Spleen (tissue), 11 donors: ENCODE measurements at regions not wholly inside any gene's neighbourhood (a gene's known extent, or its start where the extent isn't known, plus 50 kb on each side); places are given as distances from the start of the nearest gene placed in this dataset.

ENCODE experiments used
- DNase-seq: peaks from one replicate; pipeline ENCODE4 v3.0.0-alpha.2; 2020
- H3K27ac ChIP-seq, 8 donors: fragments of 200-600 bp; sonication (generic) in 7 of 8; 1 replicate in 4 of 8; 2 replicates in 4 of 8; pipeline versions ENCODE4 v1.5.0 to v1.8.0; 2016 to 2021; ENCODE audit warnings: inconsistent platforms in 4 of 8, mild to moderate bottlenecking in 4 of 8, moderate library complexity in 1 of 8
- H3K27me3 ChIP-seq, 7 donors: fragments of 200-600 bp; sonication (generic) in 6 of 7; replicated peaks in 1 of 7; 1 replicate in 4 of 7; 2 replicates in 3 of 7; pipeline versions ENCODE4 v1.5.0 to v1.8.0; 2016 to 2021; ENCODE audit warnings: inconsistent platforms in 3 of 7, mild to moderate bottlenecking in 1 of 7
- H3K36me3 ChIP-seq, 6 donors: fragments of 200-600 bp; sonication (generic) in 5 of 6; 1 replicate in 4 of 6; 2 replicates in 2 of 6; pipeline versions ENCODE4 v1.5.0 to v1.8.0; 2016 to 2021; ENCODE audit warnings: inconsistent platforms in 2 of 6
- H3K4me1 ChIP-seq, 6 donors: fragments of 200-600 bp; sonication (generic) in 5 of 6; 1 replicate in 3 of 6; 2 replicates in 3 of 6; pipeline versions ENCODE4 v1.5.0 to v1.8.0; 2016 to 2021; ENCODE audit warnings: inconsistent platforms in 3 of 6
- H3K4me3 ChIP-seq, 8 donors: fragments of 200-600 bp; sonication (generic) in 7 of 8; 1 replicate in 4 of 8; 2 replicates in 4 of 8; pipeline versions ENCODE4 v1.5.0 to v1.8.0; 2016 to 2021; ENCODE audit warnings: inconsistent platforms in 4 of 8, mild to moderate bottlenecking in 4 of 8, moderate library complexity in 2 of 8
- H3K9me3 ChIP-seq, 8 donors: fragments of 200-600 bp; sonication (generic) in 7 of 8; 1 replicate in 4 of 8; 2 replicates in 4 of 8; pipeline versions ENCODE4 v1.5.0 to v1.8.0; 2016 to 2021; ENCODE audit warnings: inconsistent platforms in 4 of 8
- CTCF ChIP-seq, 11 experiments: fragments of 200-600 bp in 7 of 11; fragments of 450-650 bp in 4 of 11; sonication (generic) in 4 of 11; IDR thresholded peaks in 8 of 11; conservative IDR thresholded peaks in 3 of 11; 1 replicate in 7 of 11; 2 replicates in 4 of 11; pipeline versions ENCODE4 v1.4.0 to v1.8.0; 2016 to 2021; ENCODE audit warnings: antibody characterized with exemption in 11 of 11, inconsistent platforms in 4 of 11, mild to moderate bottlenecking in 1 of 11
- POLR2A ChIP-seq, 3 donors: fragments of 450-650 bp; IDR thresholded peaks; one replicate each; pipeline ENCODE4 v1.5.1; 2017; ENCODE audit warnings: antibody characterized with exemption in 3 of 3, mild to moderate bottlenecking in 1 of 3
- POLR2AphosphoS5 ChIP-seq, 3 donors: sonication (generic); formaldehyde crosslinking; IDR thresholded peaks; one replicate each; pipeline ENCODE4 v1.5.1; 2017; ENCODE audit warnings: antibody characterized with exemption in 3 of 3
- WGBS, 5 donors: extraction: QIAGEN DNeasy Blood & Tissue Kit in 3 of 5; methylation state at CpG; one replicate each; pipeline versions ENCODE4 v1.1.5 to v1.1.7; 2013 to 2018; 5-methylcytosine and 5-hydroxymethylcytosine counted together
- intact Hi-C: fragments of 100-400 bp; cut with DNase I; formaldehyde crosslinking; loops from one replicate; pipeline ENCODE4 v1.15.0; 2023; ENCODE audit warnings: low total_unique reads
- donor health status: healthy with polysubstance abuse.
- donor health status: DM: no; HTN: no; CAD: no; lungs with moderate emphysema.
- donor health status: DM: no; HTN: no; CAD: no.
- donor health status: Bipolar disorder and iron deficiency.
- donor health status: healthy.
- donor health status: DM: no; HTN: no; CAD: no.
- donor health status: DM: yes; HTN: yes; CAD: no.

DNA sequence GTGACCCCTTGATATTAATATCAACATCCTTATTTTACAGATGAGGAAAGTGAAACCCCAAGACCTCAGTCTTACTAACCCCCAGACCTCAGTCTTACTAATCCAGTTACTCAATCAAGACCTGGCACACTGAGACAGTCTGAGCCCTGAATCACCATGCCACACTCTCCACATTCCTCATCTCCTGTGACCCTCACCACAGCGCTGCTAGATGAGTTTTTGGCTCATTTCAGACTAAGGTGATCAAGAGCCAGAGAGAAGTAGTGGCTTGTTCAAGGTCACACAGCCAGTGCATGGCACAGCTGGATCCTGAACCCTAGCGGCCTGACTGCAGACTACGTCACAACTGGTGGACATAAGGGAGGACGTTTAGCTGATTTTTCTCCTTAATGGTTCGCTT lies 579.2 kb downstream of the BCL11B start:
- no peak for DNase-seq
- no peak for TF ChIP-seq CTCF (IDR thresholded peaks at IDR 0.05 in 8 of 11, conservative IDR thresholded peaks at IDR 0.05 in 3 of 11)
- Histone ChIP-seq H3K36me3 (no peaks in the 10 kb centered on the region), H3K9me3 (peaks cover 0 to 13% (median 9%) of the 10 kb centered on the region in 8 donors), H3K4me1 (no peaks in the 10 kb centered on the region), H3K27ac (no peak overlapping the region), H3K27me3 (no peaks in the 10 kb centered on the region), H3K4me3 (no peak overlapping the region)
- 67 to 82% (median 68%) methylated on average over 5 of the region's 5 CpGs for WGBS, 5 donors
- intact Hi-C loops = no loop called here

GRCh38 chr14:98694541-98694940 lies 577.5 kb downstream of the BCL11B start:
- Histone ChIP-seq H3K9me3 (peaks cover 0 to 13% (median 9%) of the 10 kb centered on the region in 8 donors), H3K4me1 (no peaks in the 10 kb centered on the region), H3K27ac (no peak overlapping the region), H3K4me3 (no peak overlapping the region), H3K27me3 (no peaks in the 10 kb centered on the region), H3K36me3 (no peaks in the 10 kb centered on the region)
- intact Hi-C loops = no loop called here
- DNase-seq = no peak
- TF ChIP-seq POLR2AphosphoS5 (IDR thresholded peaks at IDR 0.05) (no peak), CTCF (IDR thresholded peaks at IDR 0.05 in 8 of 11, conservative IDR thresholded peaks at IDR 0.05 in 3 of 11) (no peak), POLR2A (IDR thresholded peaks at IDR 0.05) (no peak)

DNA sequence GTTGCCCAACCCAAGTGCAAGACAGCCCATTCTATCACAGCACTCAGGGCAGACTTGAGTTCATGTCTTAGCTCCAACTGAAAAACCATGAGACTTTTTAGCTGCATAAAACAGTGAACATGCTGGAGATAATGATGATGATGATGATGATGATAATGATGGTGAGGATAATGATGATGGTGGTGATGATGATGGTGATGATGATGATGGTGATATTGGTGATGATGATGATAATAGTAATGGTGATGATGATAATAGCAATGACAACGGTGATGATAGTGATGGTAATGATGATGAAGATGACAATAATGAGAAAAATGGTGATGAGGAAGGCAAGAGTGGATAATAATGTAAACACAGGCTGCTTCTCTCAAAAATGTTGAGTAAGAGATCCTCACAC lies 576.2 kb downstream of the BCL11B start:
- Histone ChIP-seq H3K4me1 (no peaks in the 10 kb centered on the region), H3K36me3 (no peaks in the 10 kb centered on the region), H3K27me3 (no peaks in the 10 kb centered on the region), H3K4me3 (no peak overlapping the region), H3K27ac (no peak overlapping the region), H3K9me3 (peaks cover 0 to 13% (median 9%) of the 10 kb centered on the region in 8 donors)
- 64 to 86% (median 77%) methylated on average over 1 of the region's 1 CpG for WGBS, 5 donors
- TF ChIP-seq CTCF (IDR thresholded peaks at IDR 0.05 in 8 of 11, conservative IDR thresholded peaks at IDR 0.05 in 3 of 11) (no peak), POLR2A (IDR thresholded peaks at IDR 0.05) (no peak), POLR2AphosphoS5 (IDR thresholded peaks at IDR 0.05) (no peak)
- no peak for DNase-seq
- intact Hi-C loops = no loop called here

DNA sequence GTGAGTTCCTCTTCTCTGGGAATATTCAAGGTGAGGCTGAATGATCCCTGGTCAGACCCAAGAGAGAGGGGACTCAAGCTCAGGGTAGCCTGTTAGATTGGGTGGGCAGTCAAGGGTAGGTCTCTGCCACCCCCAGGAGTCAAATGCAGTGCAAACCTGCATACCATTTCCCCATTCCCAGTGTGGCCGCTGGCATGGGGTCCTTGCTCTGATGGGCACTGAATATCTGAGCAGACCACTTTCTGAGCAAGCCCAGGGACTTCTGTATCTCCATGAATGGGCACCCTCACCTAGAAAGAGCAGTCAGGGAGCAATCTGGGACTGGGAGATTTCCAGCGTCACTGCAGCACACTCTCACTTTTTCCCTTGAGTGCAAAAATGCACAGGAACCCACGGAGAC lies 573.7 kb downstream of the BCL11B start:
- intact Hi-C loops = no loop called here
- TF ChIP-seq POLR2AphosphoS5 (IDR thresholded peaks at IDR 0.05) = no peak
- TF ChIP-seq POLR2A (IDR thresholded peaks at IDR 0.05) = no peak
- no peak for TF ChIP-seq CTCF (IDR thresholded peaks at IDR 0.05 in 8 of 11, conservative IDR thresholded peaks at IDR 0.05 in 3 of 11)
- DNase-seq = no peak
- no peak overlapping the region for H3K27ac ChIP-seq
- peaks cover 0 to 13% (median 9%) of the 10 kb centered on the region in 8 donors for H3K9me3 ChIP-seq
- no peaks in the 10 kb centered on the region for H3K36me3 ChIP-seq
- H3K4me3 ChIP-seq = no peak overlapping the region
- WGBS, 5 donors = 79 to 97% (median 83%) methylated on average over 2 to 3 of the region's 3 CpGs
- H3K27me3 ChIP-seq = no peaks in the 10 kb centered on the region
- no peaks in the 10 kb centered on the region for H3K4me1 ChIP-seq
